Left renal cortex interstitium (tissue), 4 donors: ENCODE measurements at regions not wholly inside any gene's neighbourhood (a gene's known extent, or its start where the extent isn't known, plus 50 kb on each side); places are given as distances from the start of the nearest gene placed in this dataset.

Experiments used
- DNase-seq, 4 donors: peaks; one replicate each; pipeline ENCODE4 v3.0.0-alpha.2; 2013; ENCODE audit warnings: low read depth in 4 of 4, low spot score in 2 of 4, missing footprints in 1 of 4

DNA sequence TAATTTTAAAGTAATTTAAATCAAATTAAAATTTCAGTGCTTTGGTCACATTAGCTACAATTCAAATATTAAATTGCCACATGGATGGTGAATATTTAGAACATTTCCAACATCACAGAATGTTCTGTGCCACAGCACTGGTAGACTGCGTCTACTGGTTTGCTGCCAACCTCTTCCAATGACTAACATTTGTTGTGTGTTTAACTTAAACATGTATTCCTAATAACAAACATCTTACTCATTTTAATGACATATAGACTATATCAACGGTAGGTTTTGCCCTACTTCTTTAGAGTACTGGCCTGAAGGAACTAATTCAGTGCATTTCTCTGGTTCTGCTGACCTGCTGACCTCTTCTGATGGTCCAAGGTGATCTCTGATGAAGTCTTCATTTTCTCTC, 157.6 kb downstream of the DCK start:
- DNase-seq, result no peak

DNA sequence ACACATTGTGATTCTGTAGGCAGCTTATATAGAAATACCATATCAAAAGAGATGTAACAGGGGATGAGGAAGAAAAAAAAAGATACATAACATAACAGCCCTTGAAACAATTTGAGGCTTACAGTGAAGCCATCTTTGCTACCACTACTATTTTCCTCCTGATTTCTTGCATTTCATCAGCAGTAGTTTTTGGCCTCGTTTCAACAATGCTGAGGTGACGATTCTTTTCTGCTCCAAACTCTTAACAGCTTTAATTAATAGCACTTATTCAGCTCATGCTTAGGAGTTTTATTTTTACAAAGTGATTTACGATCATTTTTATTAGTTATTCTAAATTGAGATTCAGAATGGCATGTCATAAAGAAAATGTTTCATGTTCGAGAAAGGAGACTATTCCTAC, 163.2 kb downstream of the DCK start:
- DNase-seq, result peak in 1 of 4 donors; percentile 8

DNA sequence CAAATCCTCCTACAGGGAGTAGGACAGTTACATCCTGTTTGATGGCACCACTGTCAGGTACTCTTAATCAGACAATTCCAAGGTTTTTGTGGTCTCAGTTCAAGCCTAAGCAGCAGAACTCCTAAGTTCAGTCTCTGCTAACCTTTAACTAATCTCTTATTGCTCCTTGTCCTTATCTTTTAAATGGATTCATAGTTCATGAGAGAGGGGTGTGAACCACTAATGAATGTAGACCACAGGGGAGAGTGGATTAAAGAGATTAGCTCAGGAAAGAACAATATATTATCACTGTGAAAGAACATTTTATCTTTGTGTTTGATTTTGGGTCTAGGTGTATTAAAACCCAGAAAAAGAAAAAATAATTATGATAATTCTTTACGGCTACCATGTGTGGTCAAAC, 168.9 kb downstream of the DCK start:
- no peak for DNase-seq

DNA sequence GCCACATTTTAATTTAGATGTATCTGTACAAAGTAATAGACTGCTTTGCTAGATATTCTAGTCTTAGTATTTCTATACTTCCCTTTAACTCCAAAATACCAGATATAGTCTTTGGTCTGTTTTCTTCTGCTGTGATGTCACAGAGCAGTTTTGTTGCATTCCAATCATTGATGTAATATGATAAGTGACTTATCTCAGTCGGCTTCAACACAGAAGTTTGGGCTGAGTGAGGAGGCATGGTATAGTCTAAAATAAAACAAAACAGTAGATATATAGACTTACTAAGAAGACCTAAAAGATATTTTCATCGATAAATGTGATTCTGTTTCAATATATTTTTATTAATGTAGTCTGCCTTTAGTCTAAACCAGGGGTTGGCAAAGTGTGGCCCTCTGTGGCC, 169.9 kb downstream of the DCK start:
- no peak for DNase-seq

GRCh38 chr4:71167083-71167482, 171.7 kb upstream of the SLC4A4 start:
- no peak for DNase-seq

DNA sequence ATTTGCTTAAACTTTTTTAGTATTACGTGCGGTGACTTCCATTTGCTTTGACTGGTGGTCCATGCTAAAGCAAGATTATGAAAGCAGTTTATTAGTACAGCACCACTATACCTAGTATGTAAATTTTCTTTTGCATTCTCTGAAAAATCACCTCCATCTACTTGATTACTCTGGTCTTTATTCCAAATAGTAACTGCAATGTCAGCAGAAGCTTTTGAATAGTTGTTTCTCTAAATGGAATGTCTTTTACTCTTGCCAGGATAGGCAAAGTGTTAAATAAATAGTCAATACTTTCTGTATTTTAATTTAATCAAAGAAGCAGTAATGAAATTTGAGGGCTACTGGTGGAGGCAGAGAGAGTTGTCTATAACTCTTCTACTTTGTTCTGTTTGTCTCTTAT, 167.2 kb upstream of the SLC4A4 start:
- DNase-seq, result no peak

- DNase-seq, result no peak
Observed at GRCh38 chr4:71181332-71181731, 157.5 kb upstream of the SLC4A4 start.

DNA sequence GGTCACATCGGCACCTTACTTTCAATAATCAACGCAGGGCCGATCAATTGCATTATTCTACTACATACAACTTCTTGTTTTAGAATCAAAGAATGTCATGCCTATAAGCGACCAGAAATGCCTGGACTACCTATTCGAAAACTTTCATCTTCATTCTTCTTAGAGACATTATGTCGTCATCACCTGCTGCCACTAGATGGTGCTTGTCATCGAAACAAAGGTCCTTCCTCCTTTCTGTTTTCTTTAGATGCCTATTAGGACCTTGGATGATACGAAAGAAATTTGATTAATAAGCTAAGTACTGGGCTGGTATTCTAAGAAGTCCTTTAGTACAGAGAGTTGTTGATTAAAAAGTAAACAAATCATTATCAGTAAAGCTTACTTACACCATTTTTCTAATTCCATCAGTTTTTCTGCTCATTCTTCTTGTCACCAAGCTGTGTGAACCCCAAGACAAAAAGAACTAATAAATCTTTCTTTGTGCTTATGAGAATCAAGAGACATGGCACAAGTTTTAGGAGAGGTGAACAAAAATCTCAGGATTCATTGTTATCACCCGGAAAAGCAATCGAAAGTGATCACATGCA, 154.5 kb upstream of the SLC4A4 start:
- peak in 1 of 4 donors; percentile 55 for DNase-seq

DNA sequence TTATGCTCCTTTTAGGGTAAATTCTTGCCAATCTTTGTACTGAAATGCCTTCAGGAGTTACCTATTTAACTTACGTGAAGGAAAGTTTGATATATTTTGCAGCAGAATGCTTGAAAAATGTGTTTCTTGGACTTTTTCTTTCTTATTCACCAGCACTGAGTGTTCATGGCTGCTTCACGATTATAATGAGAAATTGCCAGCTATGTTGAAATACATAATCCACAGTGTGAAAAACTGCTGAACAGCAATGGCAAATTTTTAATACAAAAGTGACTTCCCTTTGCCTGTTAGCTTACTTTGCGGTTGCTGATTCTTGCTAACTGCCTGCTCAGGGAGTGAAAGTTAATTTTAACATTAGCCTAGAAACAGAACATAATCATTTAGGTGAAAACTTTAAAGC, 153.8 kb upstream of the SLC4A4 start:
- no peak for DNase-seq

- peak in 2 of 4 donors; percentile 24 to 49 for DNase-seq
Observed at GRCh38 chr4:71186257-71186565, 152.6 kb upstream of the SLC4A4 start.

DNA sequence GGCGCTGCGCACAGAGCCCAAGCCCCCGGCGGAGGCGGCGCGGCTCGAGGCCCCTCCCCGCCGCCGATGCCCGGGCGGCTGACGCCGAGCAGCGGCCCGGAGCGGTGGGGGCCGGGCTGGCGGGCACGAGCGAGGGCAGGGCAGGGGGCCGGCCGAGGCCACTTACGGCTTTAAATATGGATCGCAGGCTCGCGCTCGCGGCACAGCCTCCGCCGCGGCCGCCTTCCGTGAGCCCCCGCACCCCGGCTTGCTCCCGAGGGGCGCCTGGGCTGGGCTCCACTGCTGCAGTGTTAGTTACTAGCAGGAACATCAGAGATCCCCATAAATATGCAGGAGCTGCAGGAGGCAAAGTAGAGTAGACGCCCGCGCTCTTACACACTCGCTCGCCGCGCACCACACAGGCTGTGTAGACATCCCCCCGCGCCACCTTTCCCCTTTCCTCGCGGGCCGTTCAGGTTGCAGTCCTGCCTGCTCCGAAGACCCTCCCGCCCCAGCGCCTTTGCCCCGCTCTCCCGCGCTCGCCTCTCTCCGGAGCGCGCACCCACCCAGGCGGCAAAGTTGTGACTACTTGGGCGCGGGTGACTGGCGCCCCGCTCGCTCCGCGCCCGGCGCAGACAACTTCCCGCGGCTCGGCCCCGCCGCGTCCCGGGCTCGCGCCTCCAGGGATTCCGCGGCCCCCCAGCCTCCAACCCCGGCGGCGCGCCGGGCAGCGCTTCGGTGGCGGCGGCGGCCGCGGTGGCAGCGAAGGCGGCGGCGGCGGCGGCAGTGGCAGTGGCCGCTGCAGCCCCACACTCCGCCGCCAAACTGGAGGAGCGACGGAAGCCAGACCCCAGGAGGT, 152.0 kb upstream of the SLC4A4 start:
- DNase-seq, result peak in 2 of 4 donors; percentile 50 to 59

- peak in 3 of 4 donors; percentile 21 to 49 (median 30) for DNase-seq
Observed at GRCh38 chr4:71187404-71188155, 151.2 kb upstream of the SLC4A4 start.

DNA sequence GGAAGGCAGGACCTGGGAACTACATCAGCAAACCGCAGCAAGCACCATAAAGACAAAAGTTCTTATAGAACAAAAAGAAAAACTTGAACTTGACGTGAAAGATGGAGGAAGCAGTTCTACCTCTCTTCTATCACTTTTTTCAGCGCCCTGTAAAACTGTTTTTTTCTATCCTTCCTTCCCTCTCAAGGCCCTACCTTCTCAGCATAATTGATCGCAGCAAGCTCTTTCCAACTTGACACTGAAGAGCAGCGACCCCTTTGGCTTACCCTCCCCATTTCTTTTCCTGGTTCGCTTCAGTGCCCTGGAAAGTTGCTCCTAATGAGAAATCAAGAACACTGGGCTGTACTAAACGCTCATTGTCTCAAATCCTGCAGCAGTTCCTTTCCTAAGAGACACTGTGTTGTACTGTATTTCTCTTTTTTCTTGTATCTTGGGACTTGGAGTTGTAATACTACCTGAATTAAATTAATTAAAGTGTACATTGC, 150.6 kb upstream of the SLC4A4 start:
- DNase-seq, result peak in 1 of 4 donors; percentile 62

DNA sequence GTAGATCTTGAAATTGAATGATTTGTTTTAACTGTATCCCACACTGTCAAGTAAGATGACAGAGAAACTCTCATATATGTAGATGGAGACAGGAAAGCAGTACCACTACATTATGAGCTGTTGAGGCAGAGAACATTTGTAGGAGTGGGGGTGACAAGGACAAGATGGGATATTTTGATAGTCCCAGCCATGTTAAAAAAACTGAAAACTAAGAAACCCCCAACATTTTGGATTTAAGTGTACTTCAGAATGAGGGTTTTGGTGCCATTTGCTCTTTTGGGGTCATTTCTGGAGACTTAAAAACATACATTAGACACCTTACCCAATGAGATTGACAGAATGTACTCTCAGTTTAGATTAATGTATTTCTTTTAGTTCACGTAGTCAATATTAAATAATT, 149.9 kb upstream of the SLC4A4 start:
- no peak for DNase-seq

GRCh38 chr4:71189471-71189870, 149.3 kb upstream of the SLC4A4 start:
- DNase-seq, result no peak

DNA sequence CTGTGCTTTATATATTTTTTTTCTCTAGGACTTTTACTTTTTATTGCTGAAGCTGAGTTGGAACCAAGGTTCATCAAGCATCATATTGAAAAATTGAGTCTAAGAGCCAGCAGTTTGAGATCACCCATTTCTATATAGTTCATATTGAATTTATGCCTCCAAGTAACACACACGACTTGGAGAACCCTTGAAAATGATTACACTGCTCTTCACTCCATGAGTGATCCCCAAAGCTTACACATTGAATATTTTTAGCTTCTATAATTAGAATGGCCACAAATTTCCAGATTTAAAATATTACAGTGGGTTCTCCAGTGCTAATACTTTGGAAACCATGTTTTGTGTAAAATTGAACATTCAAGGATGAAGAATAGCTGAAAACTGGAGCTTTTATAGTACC, 144.4 kb upstream of the SLC4A4 start:
- no peak for DNase-seq

DNA sequence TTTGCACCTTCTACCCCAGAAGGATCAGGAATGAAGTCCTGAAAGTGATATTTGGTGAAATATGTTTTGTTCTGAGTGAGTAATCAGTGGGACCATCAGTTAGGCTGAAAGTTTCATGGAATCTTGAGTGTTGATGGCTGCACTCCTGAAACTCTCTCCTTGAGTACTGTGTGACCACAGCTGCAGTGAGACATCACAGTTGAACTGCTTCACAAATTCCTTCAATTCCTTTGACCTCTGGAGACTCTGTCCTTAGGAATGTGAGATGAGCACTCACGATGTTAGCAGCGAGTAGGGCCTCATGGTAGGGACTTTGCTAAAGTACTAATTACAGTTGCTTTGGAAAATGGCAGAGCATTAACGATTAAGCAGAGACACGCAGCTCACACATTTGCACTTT, 142.9 kb upstream of the SLC4A4 start:
- no peak for DNase-seq

GRCh38 chr4:71198958-71199357, 139.9 kb upstream of the SLC4A4 start:
- DNase-seq, result no peak

DNA sequence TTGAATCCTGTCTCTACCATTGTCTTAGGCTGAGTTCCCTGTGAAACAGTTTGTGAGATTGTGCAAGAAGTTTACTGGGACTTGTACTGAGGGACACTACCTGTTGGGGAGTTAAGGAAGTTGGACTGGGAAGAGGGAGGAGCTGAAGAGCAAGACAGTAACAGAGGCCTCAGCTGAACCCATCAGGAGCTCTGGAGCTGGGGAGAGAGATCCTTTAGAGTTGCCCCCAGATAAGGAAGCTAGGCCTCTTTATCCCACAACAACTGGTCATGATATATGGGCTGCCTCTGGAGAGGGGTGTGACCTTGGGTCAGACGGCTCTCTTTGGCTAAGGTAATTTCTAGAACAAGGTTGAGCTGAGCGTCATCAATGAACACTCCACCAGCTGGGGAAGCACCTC, 137.8 kb upstream of the SLC4A4 start:
- no peak for DNase-seq

GRCh38 chr4:71201817-71202576, 136.8 kb upstream of the SLC4A4 start:
- DNase-seq, result no peak

DNA sequence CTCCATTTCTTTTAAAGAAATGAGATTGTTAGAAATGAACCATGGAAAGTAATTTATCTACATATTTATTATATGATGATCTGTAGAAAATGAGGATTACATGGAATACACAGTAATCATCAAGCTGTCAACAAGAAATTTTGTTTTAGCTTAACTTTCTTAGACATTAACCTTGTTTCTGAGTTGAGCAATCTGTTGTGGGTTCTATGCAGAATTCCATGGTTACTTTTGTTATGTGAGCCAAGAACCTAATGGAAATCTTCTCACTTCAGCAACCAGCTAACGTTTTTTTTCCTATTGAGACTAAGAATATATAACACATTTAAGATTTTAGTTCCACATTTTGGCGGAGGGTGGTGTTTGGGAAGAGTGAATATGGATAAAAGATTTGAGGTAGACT, 136.1 kb upstream of the SLC4A4 start:
- DNase-seq, result no peak
